Endothelial cell of umbilical vein (primary cell): ENCODE measurements at regions not wholly inside any gene's neighbourhood (a gene's known extent, or its start where the extent isn't known, plus 50 kb on each side); places are given as distances from the start of the nearest gene placed in this dataset.

Experiments
- BruUV-seq: library from RNA; stranded (reverse); fragments of 400-500 nt; replicated peaks from 2 replicates; lab custom pipeline; 2021; lab: Mats Ljungman, UMichigan
- CTCF ChIA-PET: fragments of 300-600, 350-600 bp; sonication (Branson Sonifier 250); formaldehyde crosslinking; loops from one replicate; lab custom pipeline; 2021; ENCODE audit warnings: antibody characterized with exemption, inconsistent platforms; lab: Charles Lee
- POLR2A ChIA-PET: fragments of 300-600, 350-600 bp; sonication (Branson Sonifier 250); formaldehyde crosslinking; loops from one replicate; lab custom pipeline; 2021; ENCODE audit warnings: antibody characterized with exemption, inconsistent platforms; lab: Charles Lee
- DNase-seq: peaks from one replicate; pipeline ENCODE4 v3.0.0-alpha.2; 2011; ENCODE audit warnings: low read depth, low spot score
- FAIRE-seq: peaks from 2 replicates; lab custom pipeline; 2011; peaks lifted over from hg19 to GRCh38; lab: Jason Lieb, UNC
- H2AFZ ChIP-seq: 2 replicates; pipeline ENCODE4 v1.6.0; 2012; ENCODE audit warnings: low read depth, low read length, control low read depth, inconsistent platforms
- H3K27ac ChIP-seq: 2 replicates; pipeline ENCODE4 v1.5.1; 2011; ENCODE audit warnings: low read depth, mild to moderate bottlenecking, control low read depth, low read length, moderate library complexity; ENCODE audit not compliant: insufficient read depth
- H3K27me3 ChIP-seq, 2 experiments: 2 replicates each; pipeline versions ENCODE4 v1.6.0 to v1.6.1; 2011; ENCODE audit warnings: low read length in 2 of 2, mixed read lengths in 1 of 2; ENCODE audit not compliant: control insufficient read depth in 2 of 2, insufficient read depth in 2 of 2
- H3K36me3 ChIP-seq, 2 experiments: 2 replicates in 1 of 2; 3 replicates in 1 of 2; pipeline ENCODE4 v1.5.1; 2011; ENCODE audit warnings: low read length in 2 of 2, mild to moderate bottlenecking in 1 of 2, moderate library complexity in 1 of 2; ENCODE audit not compliant: control insufficient read depth in 2 of 2, insufficient read depth in 2 of 2; ENCODE audit errors: extremely low read depth in 1 of 2
- H3K4me1 ChIP-seq: 3 replicates; pipeline ENCODE4 v1.5.1; 2011; ENCODE audit warnings: mild to moderate bottlenecking, low read length; ENCODE audit not compliant: control insufficient read depth, insufficient read depth; ENCODE audit errors: extremely low read depth
- H3K4me2 ChIP-seq: 2 replicates; pipeline ENCODE4 v1.6.1; 2011; ENCODE audit warnings: low read length, control low read depth, mixed read lengths; ENCODE audit not compliant: insufficient read depth
- H3K4me3 ChIP-seq, 3 experiments: fragments of 200-600 bp in 1 of 3; sonication (generic), shearing (Covaris generic) in 1 of 3; replicated peaks in 1 of 3; 2 replicates each; pipeline ENCODE4 v1.5.1; 2011 to 2016; ENCODE audit warnings: control low read depth in 3 of 3, low read length in 3 of 3, mild to moderate bottlenecking in 2 of 3, inconsistent platforms in 1 of 3, low read depth in 1 of 3, moderate library complexity in 1 of 3; ENCODE audit not compliant: insufficient read depth in 1 of 3
- H3K79me2 ChIP-seq: 2 replicates; pipeline ENCODE4 v1.6.0; 2012; ENCODE audit warnings: low read length, inconsistent platforms; ENCODE audit not compliant: control insufficient read depth, insufficient read depth
- H3K9ac ChIP-seq: replicated peaks from 2 replicates; pipeline ENCODE3; 2011; ENCODE audit warnings: low read length, control low read depth; ENCODE audit not compliant: insufficient read depth; ENCODE audit errors: extremely low read depth
- H3K9me1 ChIP-seq: replicated peaks from 3 replicates; pipeline ENCODE4 v1.6.0; 2011; ENCODE audit warnings: mild to moderate bottlenecking, low read length; ENCODE audit not compliant: control insufficient read depth, insufficient read depth; ENCODE audit errors: extremely low read depth
- H3K9me3 ChIP-seq: replicated peaks from 2 replicates; pipeline ENCODE4 v1.5.1; 2012; ENCODE audit warnings: low read length, inconsistent platforms; ENCODE audit not compliant: control insufficient read depth, insufficient read depth
- H4K20me1 ChIP-seq: replicated peaks from 2 replicates; pipeline ENCODE3; 2011; ENCODE audit warnings: mild to moderate bottlenecking, low read length; ENCODE audit not compliant: control insufficient read depth, insufficient read depth; ENCODE audit errors: extremely low read depth
- EZH2 ChIP-seq: IDR thresholded peaks from 2 replicates; pipeline ENCODE4 v1.6.1; 2012; ENCODE audit warnings: borderline replicate concordance, low read depth, mild to moderate bottlenecking, moderate library complexity, low read length, inconsistent platforms; ENCODE audit not compliant: severe bottlenecking
- JUN ChIP-seq: IDR thresholded peaks from 2 replicates; pipeline ENCODE4 v1.6.1; 2011; ENCODE audit warnings: borderline replicate concordance, low read depth; ENCODE audit not compliant: insufficient read length, insufficient read depth
- MAX ChIP-seq: IDR thresholded peaks from 2 replicates; pipeline ENCODE4 v1.6.1; 2011; ENCODE audit not compliant: insufficient read depth, insufficient read length
- dilution Hi-C: fragments of 300-500 bp; cut with MboI; formaldehyde crosslinking; loops from one replicate; pipeline ENCODE4 v1.15.0; 2019; ENCODE audit warnings: low sequenced_read_pairs; ENCODE audit not compliant: extremely low pct_ligation_motif_present
- intact Hi-C: fragments of 100-400 bp; cut with micrococcal nuclease; formaldehyde crosslinking; loops from one replicate; pipeline ENCODE4 v1.10.0; 2022

- Histone ChIP-seq H3K79me2 (no peaks in the 10 kb centered on the region), H3K4me3 (no peak overlapping the region), H2AFZ (no peak overlapping the region), H3K36me3 (no peaks in the 10 kb centered on the region), H3K4me1 (peaks cover 3% of the 10 kb centered on the region), H3K27ac (no peak overlapping the region), H3K27me3 (peaks cover 0 to 2% of the 10 kb centered on the region in 2 experiments), H3K9me1 (no peaks in the 10 kb centered on the region), H3K9ac (no peak overlapping the region), H4K20me1 (no peaks in the 10 kb centered on the region), H3K9me3 (no peaks in the 10 kb centered on the region), H3K4me2 (no peak overlapping the region)
- CTCF ChIA-PET: interaction anchor here (1.4 to 2.7 kb wide), 4 partner anchors 14 to 521 kb away, joined by 6 to 15 read pairs (median 6); no protein-coding TSS in a partner anchor
- no peak for DNase-seq
- TF ChIP-seq JUN: no peak
- FAIRE-seq: no peak
- dilution Hi-C loops (no loop called here), intact Hi-C loops (no loop called here)
- POLR2A ChIA-PET: no interaction called here
- no TSS peak for BruUV-seq
Measured at GRCh38 chr3:193795062-193795690, 202.2 kb downstream of the OPA1 start.

GRCh38 chr3:193796089-193796488 is 203.1 kb downstream of the OPA1 start:
- H3K9me3 ChIP-seq: no peaks in the 10 kb centered on the region
- BruUV-seq: no TSS peak
- no peak overlapping the region for H3K27ac ChIP-seq
- intact Hi-C loops (no loop called here), dilution Hi-C loops (no loop called here)
- DNase-seq (no peak), FAIRE-seq (no peak)
- ChIA-PET POLR2A (no interaction called here), CTCF (interaction anchor here (2.2 kb wide), 1 partner anchor 519 kb away, joined by 6 read pairs; no protein-coding TSS in a partner anchor)
- no peak overlapping the region for H3K9ac ChIP-seq
- TF ChIP-seq EZH2 (no peak), MAX (no peak)
- no peak overlapping the region for H3K4me2 ChIP-seq
- no peaks in the 10 kb centered on the region for H3K9me1 ChIP-seq
- H3K36me3 ChIP-seq: no peaks in the 10 kb centered on the region
- H2AFZ ChIP-seq: no peak overlapping the region
- peaks cover 3% of the 10 kb centered on the region for H3K4me1 ChIP-seq
- no peak overlapping the region for H3K4me3 ChIP-seq
- H4K20me1 ChIP-seq: no peaks in the 10 kb centered on the region
- H3K27me3 ChIP-seq: peaks cover 0 to 2% of the 10 kb centered on the region in 2 experiments
- no peaks in the 10 kb centered on the region for H3K79me2 ChIP-seq
